ENCODE measurements at regions not wholly inside any gene's neighbourhood (a gene's known extent, or its start where the extent isn't known, plus 50 kb on each side); places are given as distances from the start of the nearest gene placed in this dataset.

- TF ChIP-seq, protein P1, sequence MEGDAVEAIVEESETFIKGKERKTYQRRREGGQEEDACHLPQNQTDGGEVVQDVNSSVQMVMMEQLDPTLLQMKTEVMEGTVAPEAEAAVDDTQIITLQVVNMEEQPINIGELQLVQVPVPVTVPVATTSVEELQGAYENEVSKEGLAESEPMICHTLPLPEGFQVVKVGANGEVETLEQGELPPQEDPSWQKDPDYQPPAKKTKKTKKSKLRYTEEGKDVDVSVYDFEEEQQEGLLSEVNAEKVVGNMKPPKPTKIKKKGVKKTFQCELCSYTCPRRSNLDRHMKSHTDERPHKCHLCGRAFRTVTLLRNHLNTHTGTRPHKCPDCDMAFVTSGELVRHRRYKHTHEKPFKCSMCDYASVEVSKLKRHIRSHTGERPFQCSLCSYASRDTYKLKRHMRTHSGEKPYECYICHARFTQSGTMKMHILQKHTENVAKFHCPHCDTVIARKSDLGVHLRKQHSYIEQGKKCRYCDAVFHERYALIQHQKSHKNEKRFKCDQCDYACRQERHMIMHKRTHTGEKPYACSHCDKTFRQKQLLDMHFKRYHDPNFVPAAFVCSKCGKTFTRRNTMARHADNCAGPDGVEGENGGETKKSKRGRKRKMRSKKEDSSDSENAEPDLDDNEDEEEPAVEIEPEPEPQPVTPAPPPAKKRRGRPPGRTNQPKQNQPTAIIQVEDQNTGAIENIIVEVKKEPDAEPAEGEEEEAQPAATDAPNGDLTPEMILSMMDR (conservative IDR thresholded peaks at IDR 0.05; ENCODE audit: low read depth, low read length), result no peak
- no peak for TF ChIP-seq EZH2 (IDR thresholded peaks at IDR 0.05; ENCODE audit: low read length, unreplicated experiment)
- TF ChIP-seq EZH2phosphoT487 (IDR thresholded peaks at IDR 0.05; ENCODE audit: borderline replicate concordance, low read length), result no peak
Measured at GRCh38 chr1:212178851-212179250, 106.4 kb upstream of the PPP2R5A start.
